Mammary epithelial cell (primary cell): ENCODE measurements at regions not wholly inside any gene's neighbourhood (a gene's known extent, or its start where the extent isn't known, plus 50 kb on each side); places are given as distances from the start of the nearest gene placed in this dataset.

Experiments
- EZH2 ChIP-seq: IDR thresholded peaks from 2 replicates; pipeline ENCODE4 v1.6.1; 2012; ENCODE audit warnings: low read length, inconsistent platforms, borderline replicate concordance
- TF ChIP-seq, protein P1 (sequence below), 2 donors: IDR thresholded peaks in 1 of 2; conservative IDR thresholded peaks in 1 of 2; 2 replicates each; pipeline ENCODE4 v1.5.1; 2011 to 2012; ENCODE audit warnings: inconsistent platforms in 2 of 2, low read length in 2 of 2, mild to moderate bottlenecking in 2 of 2, control low read depth in 1 of 2, low read depth in 1 of 2; ENCODE audit not compliant: insufficient read depth in 1 of 2; ENCODE audit errors: extremely low read depth in 1 of 2

DNA sequence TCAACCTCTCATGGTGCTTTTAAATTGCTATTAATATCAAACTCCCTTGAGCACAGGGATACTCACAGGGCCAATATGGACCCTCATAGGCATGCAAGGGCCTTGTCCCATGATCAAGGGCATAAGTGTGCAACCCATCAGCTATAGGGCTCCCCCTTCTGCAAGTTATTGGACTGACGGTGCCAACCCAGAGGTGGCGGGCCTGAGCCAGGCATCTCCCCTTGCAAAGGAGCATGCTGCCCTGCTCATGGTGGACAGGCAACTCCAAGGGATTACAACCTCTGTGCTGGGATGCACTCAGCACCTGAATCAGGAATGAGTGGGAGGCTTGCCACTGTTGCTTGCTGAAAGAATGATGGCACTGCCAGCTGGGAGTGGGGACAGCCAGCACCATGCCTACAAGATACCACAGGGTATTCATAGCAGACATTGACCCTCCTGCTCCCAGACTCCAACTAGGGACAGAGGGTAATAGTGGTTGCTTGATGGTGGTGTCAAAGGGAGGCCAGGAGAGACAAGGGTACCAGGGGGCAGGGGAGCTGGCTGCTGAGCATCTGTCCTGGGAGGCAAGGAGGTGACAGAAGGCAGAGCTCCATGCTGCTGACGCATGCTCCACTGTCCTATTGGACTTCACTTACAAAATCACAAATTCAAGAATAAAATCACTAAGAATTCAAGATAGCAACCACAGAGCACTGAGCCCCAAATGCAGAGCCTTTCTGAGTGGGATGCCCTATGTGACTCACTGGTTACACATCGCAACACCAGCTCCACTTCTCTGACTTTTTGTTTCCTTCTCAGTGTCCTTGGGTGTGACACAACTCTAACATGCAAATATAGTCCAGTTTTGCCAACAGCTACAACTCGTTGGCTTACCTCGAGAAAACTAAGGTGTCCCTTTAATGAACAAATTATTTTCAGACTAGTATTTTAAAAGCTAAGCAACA, 157.1 kb upstream of the CCDC150 start:
- TF ChIP-seq, protein P1, sequence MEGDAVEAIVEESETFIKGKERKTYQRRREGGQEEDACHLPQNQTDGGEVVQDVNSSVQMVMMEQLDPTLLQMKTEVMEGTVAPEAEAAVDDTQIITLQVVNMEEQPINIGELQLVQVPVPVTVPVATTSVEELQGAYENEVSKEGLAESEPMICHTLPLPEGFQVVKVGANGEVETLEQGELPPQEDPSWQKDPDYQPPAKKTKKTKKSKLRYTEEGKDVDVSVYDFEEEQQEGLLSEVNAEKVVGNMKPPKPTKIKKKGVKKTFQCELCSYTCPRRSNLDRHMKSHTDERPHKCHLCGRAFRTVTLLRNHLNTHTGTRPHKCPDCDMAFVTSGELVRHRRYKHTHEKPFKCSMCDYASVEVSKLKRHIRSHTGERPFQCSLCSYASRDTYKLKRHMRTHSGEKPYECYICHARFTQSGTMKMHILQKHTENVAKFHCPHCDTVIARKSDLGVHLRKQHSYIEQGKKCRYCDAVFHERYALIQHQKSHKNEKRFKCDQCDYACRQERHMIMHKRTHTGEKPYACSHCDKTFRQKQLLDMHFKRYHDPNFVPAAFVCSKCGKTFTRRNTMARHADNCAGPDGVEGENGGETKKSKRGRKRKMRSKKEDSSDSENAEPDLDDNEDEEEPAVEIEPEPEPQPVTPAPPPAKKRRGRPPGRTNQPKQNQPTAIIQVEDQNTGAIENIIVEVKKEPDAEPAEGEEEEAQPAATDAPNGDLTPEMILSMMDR (conservative IDR thresholded peaks at IDR 0.05 in 1 of 2, IDR thresholded peaks at IDR 0.05 in 1 of 2; ENCODE audit: extremely low read depth in 1 of 2, insufficient read depth in 1 of 2, low read depth in 1 of 2, low read length in 2 of 2), result no peak
- TF ChIP-seq EZH2, result no peak
